GM12874 (cell line): ENCODE measurements at regions not wholly inside any gene's neighbourhood (a gene's known extent, or its start where the extent isn't known, plus 50 kb on each side); places are given as distances from the start of the nearest gene placed in this dataset.

ENCODE experiments used
- CTCF ChIP-seq: IDR thresholded peaks from 2 replicates; pipeline ENCODE4 v1.5.1; 2011; ENCODE audit warnings: low read depth, mild to moderate bottlenecking, control low read depth, low read length, moderate library complexity; ENCODE audit not compliant: insufficient read depth

- no peak for TF ChIP-seq CTCF
Observed at GRCh38 chr2:59217360-59217759, 976.2 kb upstream of the FANCL start.

- no peak for TF ChIP-seq CTCF
Observed at GRCh38 chr2:59206361-59206760, 965.2 kb upstream of the FANCL start.

GRCh38 chr2:59204040-59204439 lies 962.9 kb upstream of the FANCL start:
- TF ChIP-seq CTCF: no peak

- no peak for TF ChIP-seq CTCF
Observed at GRCh38 chr2:59196491-59196890, 955.4 kb upstream of the FANCL start.

- no peak for TF ChIP-seq CTCF
Observed at GRCh38 chr2:59195851-59196250, 954.7 kb upstream of the FANCL start.

GRCh38 chr2:59191781-59192180 lies 950.7 kb upstream of the FANCL start:
- TF ChIP-seq CTCF: no peak

- no peak for TF ChIP-seq CTCF
Observed at GRCh38 chr2:59190518-59190917, 949.4 kb upstream of the FANCL start.
